HG03469 (cell line): ENCODE measurements at regions not wholly inside any gene's neighbourhood (a gene's known extent, or its start where the extent isn't known, plus 50 kb on each side); places are given as distances from the start of the nearest gene placed in this dataset.
"Not testable (repeated sequence)": the region's sequence is repeated elsewhere in the genome, so short reads cannot be mapped to it uniquely, and the experiment has no call there.

ENCODE experiments used
- ATAC-seq: cut with Tn5 transposase; IDR thresholded peaks from one replicate; pipeline ENCODE4 v1.9.1; 2021; ENCODE audit warnings: mild to moderate bottlenecking, moderate library complexity, moderate number of reproducible peaks; ENCODE audit not compliant: unreplicated experiment

DNA sequence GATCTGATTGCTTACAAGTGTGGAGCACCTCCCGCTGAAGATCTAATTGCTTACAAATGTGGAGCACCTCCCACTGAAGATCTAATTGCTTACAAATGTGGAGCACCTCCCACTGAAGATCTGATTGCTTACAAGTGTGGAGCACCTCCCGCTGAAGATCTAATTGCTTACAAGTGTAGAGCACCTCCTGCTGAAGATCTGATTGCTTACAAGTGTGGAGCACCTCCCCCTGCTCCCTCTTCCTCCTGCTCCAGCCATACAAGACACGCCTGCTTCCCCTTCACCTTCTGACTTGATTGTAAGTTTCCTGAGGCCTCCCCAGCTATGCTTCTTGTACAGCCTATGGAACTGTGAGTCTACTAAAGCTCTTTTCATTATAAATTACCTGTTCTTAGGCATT, 1014.9 kb downstream of the SOCS6 start:
- ATAC-seq, result not testable (repeated sequence)

DNA sequence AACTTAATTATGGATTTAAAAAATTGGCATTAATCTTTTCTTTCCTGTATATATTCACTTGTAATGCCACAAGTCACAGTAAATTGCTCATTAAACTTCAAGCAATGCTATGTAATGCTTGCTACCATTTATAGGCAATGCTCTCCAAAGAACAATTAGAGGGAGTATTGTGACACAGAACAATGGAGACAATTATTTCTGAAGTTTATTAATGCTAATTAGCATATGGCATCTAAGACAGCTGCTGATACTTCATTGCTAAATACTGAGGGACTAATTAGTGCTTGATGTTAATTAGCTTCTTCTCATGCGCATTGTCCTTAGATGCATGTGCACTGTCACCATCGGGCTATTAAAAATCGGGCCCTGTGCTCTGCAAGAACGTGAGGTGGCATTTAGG, 1012.8 kb downstream of the SOCS6 start:
- ATAC-seq, result no peak

DNA sequence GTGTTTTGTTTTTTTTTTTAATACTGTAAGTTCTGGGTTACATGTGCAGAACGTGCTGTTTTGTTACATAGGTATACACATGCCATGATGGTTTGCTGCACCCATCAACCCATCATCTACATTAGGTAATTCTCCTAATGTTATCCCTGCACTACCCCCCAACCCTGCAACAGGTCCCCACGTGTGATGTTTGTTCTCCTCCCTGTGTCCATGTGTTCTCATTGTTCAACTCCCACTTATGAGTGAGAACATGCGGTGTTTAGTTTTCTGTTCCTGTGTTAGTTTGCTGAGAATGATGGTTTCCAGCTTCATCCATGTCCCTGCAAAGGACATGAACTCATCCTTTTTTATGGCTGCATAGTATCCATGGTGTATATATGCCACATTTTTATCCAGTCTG, 1005.4 kb downstream of the SOCS6 start:
- ATAC-seq, result not testable (repeated sequence)

DNA sequence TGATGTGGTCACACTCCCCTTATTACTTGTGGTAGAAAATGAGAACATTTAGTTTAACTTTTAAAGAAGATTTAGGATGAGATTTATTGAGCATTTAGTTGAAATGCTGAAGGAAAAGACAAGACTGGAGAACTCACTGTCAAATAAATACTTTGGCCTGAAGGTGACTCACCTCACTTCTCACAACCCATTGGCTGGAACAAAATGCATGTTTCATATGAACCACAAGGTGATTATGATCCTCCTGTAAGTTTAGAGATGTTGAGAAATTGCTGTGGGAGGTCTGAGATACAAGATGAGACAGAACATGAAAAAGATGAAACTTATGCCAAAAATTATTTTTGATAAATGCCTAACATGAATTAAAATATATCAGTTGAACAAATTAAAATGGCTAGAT, 1004.5 kb downstream of the SOCS6 start:
- no peak for ATAC-seq

DNA sequence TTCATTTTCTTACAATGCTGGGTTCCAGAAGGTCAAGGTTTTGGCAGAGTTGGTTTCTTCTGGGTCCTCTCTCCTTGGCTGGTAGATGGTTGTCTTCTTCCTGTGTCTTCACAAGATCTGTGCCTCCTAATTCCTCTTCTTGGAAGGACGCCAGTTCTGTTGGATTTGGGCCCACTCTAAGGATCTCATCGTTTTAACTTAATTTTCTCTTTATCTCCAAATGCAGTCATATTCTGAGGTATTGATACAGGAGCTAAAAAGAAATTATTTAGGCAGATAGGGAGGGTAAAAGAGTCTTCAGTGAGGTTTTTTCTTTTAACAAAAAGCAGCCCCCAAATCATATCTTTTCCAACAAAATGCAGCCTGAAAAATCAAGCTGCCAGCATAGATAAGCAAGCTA, 998.4 kb downstream of the SOCS6 start:
- no peak for ATAC-seq

DNA sequence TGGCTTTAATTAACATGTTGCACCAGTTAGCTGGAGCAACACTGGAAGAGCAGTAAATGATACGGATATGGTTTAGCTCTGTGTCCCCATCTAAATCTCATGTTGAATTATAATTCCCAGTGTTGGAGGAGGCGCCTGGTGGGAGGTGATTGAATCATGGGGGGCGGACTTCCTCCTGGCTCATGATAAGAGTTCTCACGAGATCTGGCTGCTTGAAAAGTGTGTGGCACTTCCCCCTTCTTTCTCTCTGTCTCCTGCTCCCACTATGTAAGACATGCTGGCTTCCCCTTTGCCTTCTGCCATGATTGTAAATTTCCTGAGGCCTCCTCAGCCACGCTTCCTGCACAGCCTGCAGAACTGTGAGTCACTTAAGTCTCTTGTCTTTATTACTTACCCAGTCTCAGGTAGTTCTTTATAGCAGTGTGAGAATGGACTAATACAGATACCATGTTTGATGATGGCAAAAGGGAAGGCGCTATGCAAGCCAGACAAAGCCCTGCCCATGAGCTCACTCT, 963.6 kb downstream of the SOCS6 start:
- no peak for ATAC-seq

DNA sequence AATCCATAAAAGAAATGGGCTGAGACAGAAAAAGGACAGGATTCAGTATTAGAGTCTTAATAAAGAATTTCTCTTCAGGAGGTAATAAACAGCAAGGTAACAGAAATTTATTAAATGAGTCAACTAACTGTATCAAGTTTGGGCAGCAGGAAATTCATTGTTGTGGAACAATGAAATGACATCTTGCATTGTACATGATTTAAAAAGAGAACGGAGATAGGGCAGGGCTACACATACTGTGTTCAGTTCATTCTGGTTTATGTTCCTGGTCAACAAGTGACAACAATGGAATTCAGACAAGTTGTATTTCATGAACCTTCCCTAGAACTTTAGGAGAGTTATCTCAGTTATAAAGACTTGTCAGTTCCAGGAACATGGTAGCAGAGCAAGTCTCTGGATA, 961.3 kb downstream of the SOCS6 start:
- ATAC-seq, result no peak

DNA sequence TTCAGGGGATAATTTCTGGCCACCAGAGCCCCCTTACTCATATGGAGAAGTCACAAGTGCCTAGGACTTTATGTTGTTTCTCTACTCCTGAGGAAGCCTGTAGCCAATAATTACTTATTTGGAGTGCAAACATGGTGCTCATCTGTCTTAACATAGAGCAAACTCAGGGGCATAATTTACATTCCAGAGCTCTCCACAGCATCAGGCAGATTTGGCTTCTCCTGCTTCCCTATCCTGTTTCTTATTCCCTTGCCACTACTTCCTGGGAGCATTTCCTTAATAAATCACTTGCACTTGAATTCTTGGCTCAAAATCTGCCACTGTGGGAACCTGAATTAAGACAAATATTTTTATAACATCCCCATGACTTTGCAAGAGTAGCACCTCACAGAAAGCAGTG, 960.9 kb downstream of the SOCS6 start:
- ATAC-seq, result no peak

DNA sequence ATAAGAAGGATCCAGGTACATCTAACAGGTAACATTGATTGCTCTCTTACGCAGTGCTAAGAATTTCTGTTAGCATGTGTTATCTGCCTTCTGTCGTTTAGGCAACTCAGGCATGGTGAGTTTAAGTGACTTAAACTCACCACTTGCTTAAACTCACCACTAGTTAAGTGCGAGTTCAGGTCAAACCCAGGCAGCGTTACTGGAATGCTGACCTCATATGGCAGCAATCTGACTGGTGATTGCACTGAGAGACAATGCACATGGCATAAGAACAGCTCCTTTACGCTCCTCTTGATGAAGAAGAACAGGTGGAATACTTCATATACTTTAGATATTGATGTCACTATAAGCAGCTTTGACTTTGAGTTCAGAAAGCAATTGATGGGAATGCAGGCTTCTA, 954.1 kb downstream of the SOCS6 start:
- no peak for ATAC-seq

DNA sequence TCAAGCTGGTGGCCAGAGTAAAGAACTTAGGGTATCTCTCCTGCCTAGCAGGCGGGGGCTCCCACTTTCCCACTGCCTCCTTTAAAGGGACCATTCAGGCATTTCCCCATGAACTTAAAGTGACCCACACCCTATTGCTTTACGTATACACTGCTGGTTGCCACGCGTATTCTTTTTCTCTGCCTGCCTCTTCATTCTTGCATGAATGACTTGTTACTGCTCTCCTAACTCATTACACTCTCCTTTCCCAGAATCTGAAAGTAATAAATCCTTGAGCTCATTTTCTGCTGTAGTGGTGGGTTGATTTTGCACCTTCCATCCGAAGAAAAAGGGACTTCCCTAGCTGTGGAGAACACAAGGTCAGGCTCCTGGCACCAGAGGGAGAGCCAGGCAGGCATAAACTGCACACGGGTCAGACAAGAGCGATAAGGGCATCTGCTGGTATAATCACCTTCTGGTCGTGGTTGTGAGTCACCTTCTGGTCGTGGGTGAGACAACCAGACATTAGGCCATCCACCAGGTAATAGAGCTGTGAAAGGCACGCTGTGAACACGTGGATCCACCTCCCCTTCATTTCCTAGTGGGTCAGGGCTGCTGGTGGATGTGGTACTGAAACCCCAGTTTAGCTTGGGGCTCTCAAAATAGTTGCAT, 950.3 kb downstream of the SOCS6 start:
- ATAC-seq, result no peak

DNA sequence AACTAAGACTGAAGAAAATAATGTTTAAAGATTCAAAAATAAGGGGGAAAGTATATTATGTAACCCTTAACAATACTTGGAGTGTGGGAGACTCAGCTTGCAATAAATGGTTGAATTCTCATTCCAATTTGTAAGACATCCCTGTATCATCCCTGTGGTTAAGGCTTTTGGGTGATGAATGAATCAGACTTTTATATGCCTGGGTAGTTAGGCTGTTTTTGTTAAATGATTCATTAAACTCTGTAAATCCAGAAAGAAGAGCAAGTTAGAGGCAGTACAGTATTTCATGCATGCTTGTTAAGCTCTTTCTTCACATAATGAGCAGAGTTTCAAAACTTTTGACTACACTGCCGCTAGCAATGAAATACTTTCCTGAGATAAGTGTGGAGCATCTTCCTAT, 948.8 kb downstream of the SOCS6 start:
- ATAC-seq, result no peak

DNA sequence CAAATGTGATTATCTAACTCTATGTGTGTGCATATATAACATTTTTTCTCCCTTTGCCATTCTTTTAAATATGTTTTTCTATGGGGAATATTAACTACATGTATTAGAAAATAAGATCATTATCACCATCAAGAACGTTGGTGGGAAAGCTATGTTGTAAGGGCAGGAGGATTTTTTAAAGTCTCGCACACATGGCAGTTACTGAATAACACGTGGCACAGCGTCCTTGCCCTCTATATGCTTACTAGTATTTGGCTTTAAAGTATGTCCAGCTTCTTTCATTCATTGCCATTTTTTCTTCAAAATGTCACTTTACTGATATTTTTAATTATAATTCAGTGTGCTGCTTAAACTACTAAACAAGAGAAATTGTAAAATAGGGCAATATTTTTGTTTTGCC, 944.3 kb downstream of the SOCS6 start:
- ATAC-seq, result no peak

DNA sequence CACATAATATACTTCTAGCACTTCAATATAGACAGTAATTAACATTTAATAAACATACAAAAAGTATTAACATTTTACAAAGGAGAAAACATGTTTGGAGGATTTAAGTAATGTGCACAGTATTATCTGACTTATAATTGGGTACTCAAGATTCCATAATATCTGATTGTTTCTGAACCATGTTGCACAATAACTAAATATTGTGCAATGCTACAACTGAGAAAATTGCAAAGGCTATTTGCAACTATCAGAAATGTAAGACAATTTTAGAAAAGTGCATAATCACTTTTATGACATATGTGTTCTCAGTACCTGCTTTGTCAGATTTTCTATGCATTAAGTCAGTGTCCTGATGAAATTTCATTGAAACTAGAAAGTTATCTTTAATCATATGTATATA, 934.6 kb downstream of the SOCS6 start:
- no peak for ATAC-seq

DNA sequence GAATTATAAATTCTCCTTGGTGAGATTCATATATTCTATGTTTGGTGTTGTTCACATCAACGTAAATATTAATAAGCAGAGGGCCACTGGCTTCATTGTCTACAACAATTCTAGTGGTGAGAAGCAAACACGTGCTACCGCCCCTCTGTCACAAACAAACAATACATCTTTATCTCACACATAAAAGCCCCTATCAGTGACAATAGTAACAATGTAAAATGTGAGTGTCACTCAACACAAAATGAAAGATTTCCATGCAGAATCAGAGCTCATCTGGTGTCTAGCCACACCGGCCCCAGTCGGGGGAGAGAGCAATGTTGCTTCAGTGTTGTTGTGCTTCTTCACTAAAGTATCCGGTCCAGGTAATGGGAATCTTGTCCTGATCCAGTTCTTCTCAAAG, 932.6 kb downstream of the SOCS6 start:
- no peak for ATAC-seq

DNA sequence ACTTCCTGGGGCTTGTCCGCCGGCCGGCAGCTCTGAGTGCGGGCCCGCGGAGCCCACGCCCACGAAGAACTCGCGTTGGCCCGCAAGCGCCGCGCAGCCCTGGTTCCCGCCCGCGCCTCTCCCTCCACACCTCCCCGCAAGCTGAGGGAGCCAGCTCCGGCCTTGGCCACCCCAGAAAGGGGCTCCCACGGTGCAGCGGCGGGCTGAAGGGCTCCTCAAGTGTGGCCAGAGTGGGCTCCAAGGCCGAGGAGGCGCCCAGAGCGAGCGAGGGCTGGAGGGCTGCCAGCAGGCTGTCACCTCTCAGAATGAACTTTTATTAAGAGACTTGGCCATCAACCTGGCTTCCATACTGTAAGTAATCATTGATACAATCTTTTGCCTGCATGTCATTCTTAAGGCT, 923.9 kb downstream of the SOCS6 start:
- ATAC-seq, result not testable (repeated sequence)

DNA sequence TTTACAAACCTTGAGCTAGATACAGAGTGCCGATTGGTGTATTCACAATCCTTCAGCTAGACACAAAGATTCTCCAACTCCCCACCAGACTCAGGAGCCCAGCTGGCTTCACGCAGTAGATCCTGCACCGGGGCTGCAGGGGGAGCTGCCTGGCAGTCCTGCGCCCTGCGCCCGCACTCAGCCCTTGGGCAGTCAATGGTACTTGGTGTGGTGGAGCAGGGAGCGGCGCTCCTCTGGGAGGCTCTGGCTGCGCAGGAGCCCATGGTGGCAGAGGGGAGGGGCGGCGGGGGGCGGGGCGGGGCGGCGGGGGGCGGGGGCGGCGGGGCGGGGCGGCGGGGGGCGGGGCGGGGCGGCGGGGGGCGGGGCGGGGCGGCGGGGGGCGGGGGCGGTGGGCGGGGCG, 923.4 kb downstream of the SOCS6 start:
- no peak for ATAC-seq

DNA sequence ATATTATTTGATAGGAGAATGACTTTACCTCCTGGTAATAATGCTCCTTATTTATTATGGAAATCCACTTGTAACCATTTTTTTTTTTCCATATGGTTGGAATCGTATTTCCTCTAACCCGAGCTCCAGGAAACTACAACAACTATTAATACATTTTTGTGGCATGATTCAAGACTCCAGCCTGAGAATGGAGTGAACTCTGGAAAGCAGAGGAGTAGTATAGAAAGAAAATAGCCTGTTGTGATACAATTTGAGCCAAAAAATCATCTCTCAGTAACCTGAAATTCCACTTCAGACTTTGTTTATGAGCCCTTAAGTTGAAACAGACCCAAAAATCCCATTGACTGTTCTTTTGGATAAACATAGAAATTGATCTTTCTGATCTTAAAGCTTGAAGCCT, 921.1 kb downstream of the SOCS6 start:
- ATAC-seq, result no peak

DNA sequence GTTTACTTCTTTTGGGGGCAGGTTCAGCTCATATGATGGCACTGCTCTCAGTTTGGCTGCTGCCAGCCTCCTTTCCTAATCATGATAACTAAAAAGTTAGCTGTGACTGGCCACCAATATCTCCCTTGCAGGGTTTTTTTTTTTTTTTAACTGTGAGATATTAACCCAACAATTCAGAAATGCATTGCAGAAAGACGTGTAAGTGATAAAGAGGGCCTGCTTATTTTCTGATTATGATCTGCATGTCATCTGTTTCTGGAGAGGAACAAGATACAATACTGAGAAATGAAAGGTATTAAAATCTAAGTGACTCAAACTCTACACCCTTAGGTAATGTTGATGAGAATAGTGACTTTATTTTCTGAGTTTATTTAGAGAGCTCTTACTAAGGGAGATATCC, 905.6 kb downstream of the SOCS6 start:
- ATAC-seq, result no peak

DNA sequence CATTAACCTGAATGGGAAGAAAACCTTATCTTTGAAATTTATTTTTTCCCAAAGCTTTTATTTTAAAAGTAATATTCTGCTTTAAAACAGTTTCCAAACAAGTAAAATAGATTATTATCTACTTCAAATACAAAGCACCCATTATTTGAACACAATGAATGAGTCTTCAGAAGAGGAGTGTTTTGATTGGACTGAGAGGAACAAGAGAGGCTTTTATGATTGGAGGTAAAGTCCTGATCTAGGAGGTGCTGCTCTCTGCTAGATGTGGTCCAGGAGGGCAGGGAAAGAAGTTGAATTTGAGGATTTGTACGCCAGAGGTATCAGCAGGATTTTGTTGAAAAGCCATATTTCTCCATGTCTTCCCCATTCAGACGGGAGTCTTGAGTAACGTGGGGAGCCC, 900.7 kb downstream of the SOCS6 start:
- ATAC-seq, result no peak

DNA sequence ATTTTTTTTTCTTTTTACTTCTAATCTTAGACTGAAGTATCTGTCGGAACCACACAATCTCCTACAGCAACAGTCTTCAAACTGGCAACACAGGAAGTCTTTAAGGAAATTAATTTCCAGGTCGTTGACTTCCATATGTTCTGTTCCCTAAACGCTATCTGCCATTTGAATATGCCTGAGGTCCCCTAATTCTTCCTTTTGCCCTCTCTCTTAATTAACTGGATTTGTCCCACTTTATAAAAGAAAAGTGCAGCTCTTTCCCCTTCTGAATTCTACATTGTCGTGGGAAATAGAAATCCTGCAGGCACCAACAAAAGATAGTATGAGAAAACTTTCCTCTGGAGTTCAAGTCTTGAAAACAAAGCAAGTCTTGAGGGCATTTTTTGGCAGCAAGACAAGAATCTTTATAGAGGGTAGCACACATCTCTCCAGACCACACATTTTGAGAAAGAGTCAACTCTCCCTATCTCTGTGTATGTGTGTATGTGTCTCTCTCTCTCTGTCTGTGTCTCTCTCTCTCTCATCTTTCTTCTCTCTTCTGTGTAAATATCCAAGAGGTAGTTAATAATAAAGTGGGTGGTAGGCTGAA, 879.8 kb downstream of the SOCS6 start:
- no peak for ATAC-seq

DNA sequence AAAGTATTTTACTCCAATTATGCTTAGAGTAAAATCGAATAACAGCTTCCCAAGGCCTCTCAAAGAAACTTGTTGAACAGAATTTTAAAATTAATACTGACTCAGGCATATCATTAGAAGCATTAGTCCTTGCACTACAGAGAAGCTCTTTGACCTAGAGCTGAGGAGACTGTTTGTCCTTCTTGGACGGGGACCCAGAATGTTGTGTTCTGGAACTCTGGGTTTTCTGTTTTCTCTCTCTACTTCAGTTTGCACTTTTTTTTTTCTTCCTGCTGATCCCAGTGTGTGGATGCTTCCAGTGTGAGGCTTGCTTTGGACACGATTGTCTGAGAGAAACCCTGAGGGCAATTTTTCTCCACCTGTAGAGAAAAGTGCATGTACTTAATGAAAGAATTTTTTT, 847.6 kb downstream of the SOCS6 start:
- ATAC-seq, result no peak

DNA sequence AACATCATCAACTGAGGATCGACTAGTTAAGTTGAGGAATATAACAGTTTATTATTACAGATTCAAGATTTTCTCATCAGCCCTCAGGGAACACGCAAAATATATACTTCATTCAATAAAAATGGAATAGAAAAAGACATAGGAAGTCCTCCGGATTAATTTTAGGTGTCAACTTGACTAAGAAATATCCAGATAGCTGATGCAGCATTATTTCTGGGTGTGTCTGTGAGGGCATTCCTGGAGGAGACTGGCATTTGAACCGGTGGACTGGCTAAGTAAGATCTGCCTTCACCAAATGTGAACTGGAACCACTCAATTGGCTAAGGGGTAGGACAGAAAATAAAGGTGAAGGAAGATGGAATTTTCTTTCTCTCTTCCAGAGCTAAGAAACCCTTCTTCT, 845.3 kb downstream of the SOCS6 start:
- no peak for ATAC-seq

DNA sequence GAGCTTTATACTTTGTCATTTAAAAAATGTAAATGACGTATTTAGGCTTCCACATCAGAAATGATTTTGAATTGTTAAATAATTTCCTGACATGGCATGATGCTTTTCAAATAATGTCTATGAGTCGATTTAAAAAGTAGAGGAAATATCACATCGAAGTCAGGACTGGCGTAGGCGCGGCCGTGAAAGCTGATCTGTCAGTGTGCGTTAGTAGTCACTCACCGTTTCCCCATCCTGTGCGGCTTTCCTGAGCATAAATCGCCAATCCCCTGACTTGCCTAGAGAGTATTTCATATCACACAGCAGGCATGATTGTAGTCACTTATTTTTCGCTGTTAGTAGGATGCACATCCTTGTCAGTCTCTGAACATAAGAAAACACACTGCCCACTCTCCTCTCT, 843.1 kb downstream of the SOCS6 start:
- no peak for ATAC-seq
